GM23338 (cell line): ENCODE measurements at regions not wholly inside any gene's neighbourhood (a gene's known extent, or its start where the extent isn't known, plus 50 kb on each side); places are given as distances from the start of the nearest gene placed in this dataset.

Source experiments
- CTCF ChIP-seq, 2 experiments: fragments of 200-600 bp in 1 of 2; sonication (generic) in 1 of 2; conservative IDR thresholded peaks; 2 replicates each; pipeline versions ENCODE4 v1.5.1 to v1.6.1; 2016 to 2017; ENCODE audit warnings: antibody characterized with exemption in 2 of 2, low read depth in 2 of 2, mild to moderate bottlenecking in 2 of 2, moderate library complexity in 1 of 2
- EZH2 ChIP-seq: fragments of 200-600 bp; sonication (generic); IDR thresholded peaks from one replicate; pipeline ENCODE4 v1.8.0; 2017; ENCODE audit warnings: antibody characterized with exemption, mild to moderate bottlenecking, low read depth; ENCODE audit not compliant: unreplicated experiment
- EZH2phosphoT487 ChIP-seq: fragments of 200-600 bp; sonication (generic); IDR thresholded peaks from one replicate; pipeline ENCODE4 v1.8.1; 2018; ENCODE audit warnings: antibody characterized with exemption; ENCODE audit not compliant: unreplicated experiment
- REST ChIP-seq: IDR thresholded peaks from one replicate; pipeline ENCODE4 v1.6.1; 2018; ENCODE audit warnings: antibody characterized with exemption; ENCODE audit not compliant: unreplicated experiment
- STAT1 ChIP-seq: IDR thresholded peaks from one replicate; pipeline ENCODE4 v1.6.1; 2016; ENCODE audit warnings: antibody characterized with exemption; ENCODE audit not compliant: unreplicated experiment
- ZNF114 ChIP-seq: fragments of 250-450 bp; sonication (Bioruptor Pico); IDR thresholded peaks from 2 replicates; pipeline ENCODE4 v1.5.0; 2020; ENCODE audit warnings: mild to moderate bottlenecking, moderate library complexity
- ZNF331 ChIP-seq: fragments of 250-450 bp; sonication (Bioruptor Pico); IDR thresholded peaks from 2 replicates; pipeline ENCODE4 v1.5.0; 2020; ENCODE audit warnings: low read depth, mild to moderate bottlenecking, moderate library complexity
- ZNF462 ChIP-seq: fragments of 250-450 bp; sonication (Bioruptor Pico); IDR thresholded peaks from 2 replicates; pipeline ENCODE4 v1.5.0; 2020; ENCODE audit warnings: mild to moderate bottlenecking, moderate library complexity

GRCh38 chr6:141744971-141745370, 387.8 kb upstream of the GJE1 start (continued):
- TF ChIP-seq ZNF462 (CRISPR knock-in tag) (no peak), EZH2phosphoT487 (no peak), REST (no peak), ZNF114 (CRISPR knock-in tag) (no peak), CTCF (conservative IDR thresholded peaks at IDR 0.05; ENCODE audit: low read depth in 2 of 2) (no peak), STAT1 (no peak), EZH2 (no peak), ZNF331 (no peak)
